ENCODE measurements at regions not wholly inside any gene's neighbourhood (a gene's known extent, or its start where the extent isn't known, plus 50 kb on each side); places are given as distances from the start of the nearest gene placed in this dataset.
"Not testable (repeated sequence)": the region's sequence is repeated elsewhere in the genome, so short reads cannot be mapped to it uniquely, and the experiment has no call there.

DNA sequence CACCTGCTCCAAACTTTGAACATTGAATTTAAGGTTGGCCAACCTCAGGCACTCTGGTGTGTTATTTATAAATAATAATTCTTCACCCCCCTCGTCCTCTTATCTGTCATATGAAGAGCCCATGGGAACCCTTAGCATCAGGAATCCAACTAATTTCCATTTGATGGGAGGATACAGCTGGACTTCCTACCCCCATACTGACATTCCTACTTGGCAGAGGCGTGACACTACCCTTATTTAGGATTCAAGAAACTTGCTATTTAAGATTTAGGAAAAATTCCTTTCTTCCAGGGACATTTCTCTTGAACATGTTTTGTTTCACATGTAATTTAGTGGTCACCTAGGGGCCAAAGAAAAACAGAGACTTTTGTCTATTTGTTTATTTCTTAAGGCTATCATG, 171.9 kb upstream of the NRP1 start:
- DNase-seq (ENCODE audit: low read depth in 3 of 3): no peak

DNA sequence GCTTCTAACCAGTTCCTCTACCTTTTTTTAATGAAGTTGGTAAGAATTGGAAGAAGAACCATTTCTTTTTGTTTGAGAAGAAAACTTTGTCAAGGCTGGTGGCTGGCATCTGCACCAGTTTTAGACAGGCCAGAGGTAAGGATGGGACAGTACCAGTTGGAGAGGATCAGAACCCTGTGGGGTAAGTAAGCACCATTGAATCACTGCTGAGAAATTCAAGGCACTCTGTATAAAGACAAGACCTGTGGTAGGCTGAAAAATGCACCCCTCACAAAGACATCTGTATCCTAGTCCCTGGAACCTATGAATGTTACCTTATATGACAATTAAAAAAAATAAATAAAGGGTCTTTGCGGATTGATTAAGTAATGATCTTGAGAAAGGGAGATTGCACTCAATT, 166.7 kb upstream of the NRP1 start:
- DNase-seq (ENCODE audit: low read depth in 3 of 3): no peak

DNA sequence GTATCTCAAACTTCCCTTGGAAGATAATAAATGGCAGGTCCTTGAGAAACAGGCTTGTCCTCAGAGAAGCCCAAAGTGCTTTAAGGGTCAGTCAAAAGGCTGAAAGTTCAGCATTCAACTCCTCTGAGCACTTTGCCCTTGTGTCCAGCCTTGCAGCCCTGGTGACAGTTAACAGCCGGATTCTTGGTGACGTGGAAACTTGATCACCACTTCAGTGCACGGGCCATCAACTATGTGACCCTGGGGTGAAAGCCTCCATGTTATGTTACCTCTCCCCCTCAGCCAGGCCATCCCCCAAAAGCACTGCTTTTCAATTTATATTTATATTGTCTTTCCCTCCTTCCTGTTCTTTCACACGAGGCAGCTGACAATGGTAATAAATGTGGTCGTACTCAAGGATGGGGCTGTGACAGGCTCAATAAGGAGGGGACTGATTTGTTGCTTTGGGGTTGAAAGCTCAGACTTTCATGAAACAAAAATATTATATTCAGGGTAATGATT, 164.0 kb upstream of the NRP1 start:
- DNase-seq (ENCODE audit: low read depth in 3 of 3): no peak

DNA sequence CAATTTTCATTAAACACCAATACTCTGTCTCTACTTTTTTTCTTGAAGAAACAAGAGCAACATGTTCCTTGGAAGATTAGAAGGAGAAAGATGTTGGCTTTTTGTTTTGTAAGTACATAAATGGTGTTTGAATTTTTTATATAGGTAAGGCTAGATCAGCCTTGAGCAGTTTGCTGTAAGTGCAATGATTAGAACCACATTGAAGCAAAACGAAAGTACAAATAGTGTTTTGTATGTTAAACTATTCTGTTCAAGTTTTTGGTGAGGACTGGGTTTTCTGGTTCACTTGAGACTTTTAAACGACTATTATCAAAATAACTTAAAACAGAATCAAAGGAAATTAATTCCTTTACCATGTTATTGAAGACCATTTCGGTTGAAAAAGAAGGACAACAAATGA, 162.9 kb upstream of the NRP1 start:
- no peak for DNase-seq (ENCODE audit: low read depth in 3 of 3)

DNA sequence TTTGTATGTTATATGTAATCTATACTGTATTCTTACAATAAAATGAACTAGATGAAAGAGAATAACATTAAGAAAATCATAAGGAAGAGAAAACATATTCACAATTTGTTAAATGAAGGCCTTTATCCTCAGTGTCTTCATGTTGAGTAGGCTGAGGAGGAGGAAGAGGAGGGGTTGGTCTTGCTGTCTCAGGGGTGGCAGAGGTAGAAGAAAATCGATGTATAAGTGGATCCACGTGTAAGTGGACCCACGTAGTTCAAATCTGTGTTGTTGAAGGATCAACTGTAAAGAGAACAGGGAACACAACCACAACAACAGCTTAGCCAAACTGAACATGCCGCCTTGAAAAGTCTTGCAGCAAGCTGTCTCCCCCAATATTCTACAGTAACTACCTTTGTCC, 161.6 kb upstream of the NRP1 start:
- no peak for DNase-seq (ENCODE audit: low read depth in 3 of 3)

DNA sequence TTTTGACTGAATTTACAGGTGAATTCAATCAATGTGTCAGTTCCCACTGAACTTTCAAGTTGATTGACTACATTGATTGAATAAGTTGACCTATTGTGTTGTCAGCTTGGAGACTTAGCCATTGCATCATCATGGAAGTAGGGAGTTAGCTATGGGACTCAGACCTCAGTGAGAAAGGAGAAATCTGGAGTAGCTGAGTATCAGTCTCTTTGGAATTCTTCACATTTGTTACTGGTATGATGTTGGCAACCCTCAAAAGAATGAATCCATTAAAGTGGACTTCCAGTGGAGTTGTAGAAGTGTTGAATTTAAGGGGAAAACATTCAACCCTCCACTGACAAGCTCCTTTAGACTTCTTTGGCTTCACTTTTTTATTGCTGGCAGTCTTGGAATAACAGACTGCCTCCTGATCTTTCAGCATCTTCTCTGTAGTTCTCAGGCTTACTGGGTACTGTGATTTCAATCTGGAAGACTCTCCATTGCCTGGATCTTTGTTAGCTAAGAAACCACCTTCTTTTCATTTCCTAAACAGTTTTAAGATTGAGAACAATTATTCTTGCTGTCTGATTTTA, 160.3 kb upstream of the NRP1 start:
- DNase-seq (ENCODE audit: low read depth in 3 of 3): no peak

DNA sequence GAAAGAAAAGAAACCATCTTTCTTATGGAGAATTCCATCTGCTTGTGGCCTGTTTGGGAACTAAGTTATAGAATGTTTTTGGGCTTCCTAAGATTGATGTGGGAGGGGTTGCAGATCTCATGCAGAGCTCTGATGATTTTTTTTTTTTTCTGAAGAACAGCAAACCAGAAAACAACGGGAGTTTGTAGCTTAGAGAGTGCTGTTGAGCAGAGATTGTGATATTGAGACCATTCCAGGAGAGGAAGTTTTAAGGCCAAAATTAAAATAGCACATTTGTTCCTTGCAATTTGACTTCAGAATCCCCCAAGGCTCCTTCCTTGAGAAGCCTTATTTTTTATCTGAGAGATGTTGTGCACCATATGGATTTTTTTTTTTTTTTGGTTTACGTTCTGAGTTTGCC, 159.5 kb upstream of the NRP1 start:
- no peak for DNase-seq (ENCODE audit: low read depth in 3 of 3)

DNA sequence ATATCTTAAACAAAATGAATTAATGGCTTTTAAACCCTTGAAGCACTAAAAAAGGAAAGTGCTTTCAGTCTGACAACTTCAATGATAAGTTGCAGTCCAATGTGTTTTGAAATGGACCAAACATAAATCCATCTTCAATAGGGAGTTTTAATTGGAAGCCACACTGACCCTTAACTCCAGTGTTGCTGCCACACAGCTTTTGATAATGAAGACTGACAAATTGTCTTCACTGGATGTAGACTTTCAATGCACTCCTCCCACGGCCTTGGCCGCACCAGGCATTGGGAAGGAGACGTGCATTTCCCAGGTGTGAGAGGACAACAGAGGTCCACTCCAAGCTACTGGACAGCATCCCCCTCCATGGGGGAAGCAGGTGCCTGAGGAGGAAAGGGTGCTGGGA, 159.0 kb upstream of the NRP1 start:
- no peak for DNase-seq (ENCODE audit: low read depth in 3 of 3)

DNA sequence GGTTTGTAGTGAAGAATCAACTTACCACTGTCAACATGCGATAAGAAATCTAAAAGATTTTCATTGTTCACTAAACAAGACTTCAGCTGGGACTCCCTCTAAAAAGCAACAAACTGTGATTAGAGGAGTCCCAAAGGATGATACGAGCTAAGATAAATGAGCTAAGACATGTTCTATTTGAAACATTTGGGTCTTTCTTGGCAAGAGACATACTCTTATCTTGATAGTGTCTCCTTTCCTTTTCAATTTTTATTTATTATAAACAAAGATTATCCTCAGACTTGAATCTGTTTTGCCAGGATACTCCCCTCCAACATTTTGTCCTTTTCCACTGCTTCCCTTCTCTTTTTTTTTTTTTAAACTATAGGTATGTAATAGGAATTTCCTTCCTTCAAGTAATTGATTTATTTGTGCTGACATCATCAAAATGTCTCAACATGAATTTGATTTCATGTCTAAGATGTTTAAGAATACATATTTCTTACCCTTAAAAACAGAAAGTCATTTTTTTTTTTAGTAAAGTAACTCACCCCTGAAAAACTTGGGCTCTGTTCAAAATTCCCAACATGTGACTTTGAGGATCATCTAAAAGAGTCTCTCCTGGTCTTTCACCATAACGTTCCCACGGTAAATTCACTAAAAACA, 158.4 kb upstream of the NRP1 start:
- no peak for DNase-seq (ENCODE audit: low read depth in 3 of 3)

DNA sequence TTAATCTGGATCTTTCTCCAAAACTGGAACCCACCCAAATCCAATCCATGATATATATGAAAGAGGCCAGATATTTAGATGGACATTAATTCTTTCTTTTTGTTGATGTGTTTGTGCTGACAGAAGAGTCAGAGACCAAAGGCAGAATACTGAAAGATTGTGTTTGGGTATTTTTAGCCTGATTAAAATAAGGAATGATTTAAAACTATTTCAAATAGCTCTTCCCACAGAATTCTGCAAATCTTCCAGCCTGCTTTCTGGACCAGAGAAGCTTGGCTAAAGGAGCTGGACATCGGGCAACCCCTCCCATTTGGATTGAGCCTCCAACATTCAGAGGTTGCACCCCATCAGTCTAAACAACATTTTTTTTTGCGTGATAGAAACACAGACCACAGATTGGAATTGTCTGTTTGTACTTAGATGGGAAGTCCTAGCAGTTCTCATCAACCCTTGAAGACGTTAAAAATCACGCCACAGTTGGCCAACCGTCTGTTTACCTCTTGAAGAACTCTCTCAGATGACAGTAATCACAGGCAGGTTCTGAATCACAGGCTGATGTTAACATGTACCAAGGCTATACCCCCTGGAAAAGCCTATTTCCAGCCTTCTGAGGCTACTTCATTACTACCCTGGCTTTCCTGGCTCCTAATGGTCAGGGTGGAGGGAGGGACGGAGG, 155.2 kb upstream of the NRP1 start:
- DNase-seq (ENCODE audit: low read depth in 3 of 3): no peak

DNA sequence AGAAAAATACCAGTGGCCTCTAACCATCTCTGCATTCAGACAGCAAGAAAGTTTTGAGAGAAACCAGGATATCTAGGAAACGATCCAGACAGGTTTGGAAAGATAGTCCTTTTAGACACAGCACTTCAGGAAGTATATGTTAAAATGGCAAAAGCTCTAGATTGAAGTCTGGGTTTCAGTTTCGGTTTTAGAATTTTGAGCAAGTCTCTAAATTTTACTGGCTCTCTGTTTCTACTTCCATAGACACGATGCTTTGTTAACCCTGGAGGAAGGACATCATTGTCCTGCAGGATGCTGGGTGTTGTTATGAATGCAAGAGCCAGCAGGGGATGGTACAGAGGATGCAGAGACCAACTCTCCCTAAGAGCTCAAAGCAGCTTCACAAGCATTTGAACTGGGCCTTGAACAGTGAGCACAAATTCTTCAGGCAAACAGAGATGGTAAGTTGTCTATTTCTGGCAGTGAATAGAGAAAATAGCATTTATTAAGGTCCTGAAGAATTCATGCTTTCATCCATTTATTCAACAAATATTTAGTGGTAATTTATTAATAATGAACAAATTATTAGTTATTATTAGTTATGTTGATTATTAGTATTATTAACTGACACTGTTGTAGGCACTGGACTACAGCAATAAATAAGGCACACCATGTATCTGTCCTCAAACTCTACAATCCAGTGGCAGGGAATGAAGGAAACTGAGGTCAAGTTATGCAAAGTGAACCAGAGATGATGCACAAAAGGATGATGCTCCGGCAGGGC, 152.7 kb upstream of the NRP1 start:
- DNase-seq (ENCODE audit: low read depth in 3 of 3): no peak

DNA sequence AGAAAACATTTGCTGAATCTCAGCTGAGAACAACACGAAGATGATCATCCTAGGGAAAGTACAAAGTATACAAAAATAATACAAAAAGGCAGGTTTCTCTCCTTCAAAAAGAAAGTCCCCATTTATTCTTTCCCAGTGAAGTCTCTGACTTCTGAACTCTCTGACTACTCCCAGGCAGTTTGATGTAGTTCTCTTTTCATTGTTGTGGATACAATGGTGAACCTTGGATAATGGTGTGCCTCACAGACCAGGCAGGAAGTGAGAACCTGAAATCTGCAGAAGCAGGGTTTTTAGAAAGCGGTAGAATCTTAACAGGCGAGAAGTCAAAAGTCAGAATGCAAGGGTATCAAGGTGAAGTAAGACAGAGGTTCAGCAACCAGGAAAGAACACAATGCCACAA, 150.8 kb upstream of the NRP1 start:
- no peak for DNase-seq (ENCODE audit: low read depth in 3 of 3)

DNA sequence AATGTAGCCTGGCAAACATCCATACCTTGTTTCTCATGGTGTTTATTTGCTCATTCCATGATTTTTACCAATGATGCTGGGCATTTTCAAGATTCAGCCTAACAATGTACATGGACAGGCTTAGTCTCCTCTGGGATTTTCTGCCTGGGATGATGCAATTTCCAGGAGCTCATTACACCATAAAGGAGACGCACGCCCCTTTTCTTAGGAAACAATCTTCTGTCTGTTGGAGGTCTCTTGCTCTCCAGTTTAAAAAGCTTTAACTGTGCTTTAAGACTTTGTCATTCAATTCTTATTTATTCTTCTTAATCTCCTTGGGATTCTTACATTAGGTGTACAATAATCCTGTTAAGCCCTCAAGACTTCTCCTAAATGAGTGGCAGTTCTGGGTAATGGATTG, 150.3 kb upstream of the NRP1 start:
- DNase-seq (ENCODE audit: low read depth in 3 of 3): no peak

DNA sequence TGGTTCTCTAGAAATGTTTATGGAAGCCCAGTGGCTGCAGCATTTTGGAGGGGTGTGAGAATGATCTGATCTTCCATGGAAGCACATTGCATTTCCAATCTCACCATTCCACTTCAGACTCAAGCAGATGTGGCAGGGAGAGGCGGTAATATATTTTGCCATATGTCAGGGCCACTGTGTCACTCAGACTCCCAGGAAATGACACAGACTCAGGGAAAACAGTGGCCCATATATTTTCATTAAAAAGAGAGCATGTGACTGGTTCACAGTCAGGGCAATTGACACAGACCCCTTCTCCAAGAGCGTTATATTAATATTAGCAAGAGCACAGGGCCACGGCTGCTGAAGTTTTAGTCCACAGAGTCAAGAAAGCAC, 149.3 kb upstream of the NRP1 start:
- DNase-seq (ENCODE audit: low read depth in 3 of 3): no peak

DNA sequence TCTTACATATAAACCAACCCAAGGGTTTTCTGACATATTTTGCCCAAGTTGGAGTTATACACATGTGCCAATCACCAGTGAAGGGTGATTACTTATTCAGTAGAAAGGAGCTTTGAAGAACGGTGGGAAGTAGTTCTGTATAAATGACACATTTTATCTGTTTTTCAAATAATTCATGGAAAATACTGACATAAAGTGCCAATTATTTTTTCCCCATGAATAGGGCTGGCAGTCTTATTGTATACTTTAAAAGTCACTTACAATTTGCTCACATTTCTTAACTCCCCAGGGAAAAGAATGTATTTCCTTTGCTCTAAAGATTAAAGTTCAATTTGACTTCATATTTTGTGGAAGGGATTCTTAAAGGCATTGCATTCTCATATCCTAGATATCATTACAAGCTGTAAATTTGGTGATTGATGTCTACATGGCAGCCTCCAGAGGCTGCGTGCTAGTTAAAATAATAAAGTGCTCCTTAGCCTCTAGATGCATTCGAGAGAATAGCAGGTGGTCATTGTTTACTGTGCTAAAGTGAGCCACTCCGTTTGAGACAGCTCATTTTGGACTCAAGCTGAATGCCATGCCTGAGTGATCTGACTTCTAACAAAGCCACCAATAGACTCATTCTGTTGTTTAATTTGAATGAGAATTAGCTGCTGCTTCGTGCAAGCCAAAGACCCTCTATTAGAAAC, 148.8 kb upstream of the NRP1 start:
- DNase-seq (ENCODE audit: low read depth in 3 of 3): no peak

DNA sequence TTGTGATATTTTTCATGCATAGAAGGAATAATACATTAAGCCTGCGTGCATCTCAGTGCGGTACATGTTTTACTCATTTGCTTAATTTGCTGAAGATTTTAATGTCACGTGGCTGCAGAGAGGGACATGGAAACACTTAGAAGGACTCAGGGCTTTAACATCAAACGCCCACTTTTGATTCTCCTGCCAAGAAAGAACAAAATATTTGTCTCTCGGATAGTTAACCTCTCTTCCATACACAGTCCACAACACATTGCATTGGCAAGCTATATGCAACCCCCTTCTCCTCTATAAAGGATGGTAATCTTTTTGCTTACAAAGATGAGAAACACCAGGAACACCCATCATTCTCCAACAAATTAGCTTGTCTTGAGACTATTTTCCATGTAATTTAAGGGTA, 148.0 kb upstream of the NRP1 start:
- DNase-seq (ENCODE audit: low read depth in 3 of 3): no peak

DNA sequence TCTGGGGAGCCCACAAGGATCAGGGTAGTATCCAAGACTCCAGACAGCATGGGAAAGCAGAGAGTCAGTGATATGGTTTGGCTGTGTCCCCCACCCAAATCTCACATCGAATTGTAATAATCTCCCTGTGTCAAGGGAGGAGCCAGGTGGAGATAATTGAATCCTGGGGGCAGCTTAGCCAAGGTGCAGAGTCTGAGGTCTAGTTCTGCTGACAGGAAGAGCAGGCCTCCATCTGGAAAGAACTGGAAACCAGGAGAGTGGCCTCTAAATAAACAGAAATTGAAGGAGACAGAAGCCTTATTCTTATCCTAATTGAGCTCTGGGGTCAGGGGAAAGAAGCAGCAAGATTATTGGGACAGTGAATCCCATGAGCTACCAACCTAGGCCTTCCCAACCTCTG, 146.7 kb upstream of the NRP1 start:
- no peak for DNase-seq (ENCODE audit: low read depth in 3 of 3)

DNA sequence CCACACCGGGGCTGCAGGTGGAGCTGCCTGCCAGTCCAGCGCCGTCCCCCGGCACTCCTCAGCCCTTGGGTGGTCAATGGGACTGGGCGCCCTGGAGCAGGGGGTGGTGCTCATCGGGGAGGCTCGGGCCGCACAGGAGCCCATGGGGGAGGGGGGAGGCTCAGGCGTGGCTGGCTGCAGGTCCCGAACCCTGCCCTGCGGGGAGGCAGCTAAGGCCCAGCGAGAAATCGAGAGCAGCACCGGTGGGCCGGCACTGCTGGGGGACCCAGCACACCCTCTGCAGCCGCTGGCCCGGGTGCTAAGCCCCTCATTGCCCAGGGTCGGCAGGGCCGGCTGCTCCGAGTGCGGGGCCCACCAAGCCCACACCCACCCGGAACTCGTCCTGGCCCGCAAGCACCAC, 145.9 kb upstream of the NRP1 start:
- DNase-seq (ENCODE audit: low read depth in 3 of 3): not testable (repeated sequence)

DNA sequence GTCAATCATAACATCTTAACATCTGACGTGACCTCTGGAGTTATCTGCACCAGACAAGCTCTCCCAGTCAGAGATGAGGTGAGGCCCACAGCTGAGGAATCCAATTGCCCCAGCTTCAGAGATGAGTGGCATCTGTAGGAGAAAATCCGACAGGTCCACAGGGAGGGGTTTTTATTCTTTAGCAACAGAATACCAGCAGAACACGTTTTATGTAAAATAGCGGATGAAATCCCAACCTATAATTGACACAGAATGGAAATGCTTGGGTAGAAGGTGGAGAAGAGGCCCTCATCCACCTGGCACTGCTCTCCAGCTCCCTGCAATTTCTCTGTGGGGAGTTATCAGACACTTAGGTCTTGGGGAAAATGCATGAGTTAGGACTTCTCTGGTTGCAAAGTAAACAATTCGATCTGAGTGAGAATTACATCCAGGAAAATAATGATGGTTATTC, 144.2 kb upstream of the NRP1 start:
- DNase-seq (ENCODE audit: low read depth in 3 of 3): no peak

DNA sequence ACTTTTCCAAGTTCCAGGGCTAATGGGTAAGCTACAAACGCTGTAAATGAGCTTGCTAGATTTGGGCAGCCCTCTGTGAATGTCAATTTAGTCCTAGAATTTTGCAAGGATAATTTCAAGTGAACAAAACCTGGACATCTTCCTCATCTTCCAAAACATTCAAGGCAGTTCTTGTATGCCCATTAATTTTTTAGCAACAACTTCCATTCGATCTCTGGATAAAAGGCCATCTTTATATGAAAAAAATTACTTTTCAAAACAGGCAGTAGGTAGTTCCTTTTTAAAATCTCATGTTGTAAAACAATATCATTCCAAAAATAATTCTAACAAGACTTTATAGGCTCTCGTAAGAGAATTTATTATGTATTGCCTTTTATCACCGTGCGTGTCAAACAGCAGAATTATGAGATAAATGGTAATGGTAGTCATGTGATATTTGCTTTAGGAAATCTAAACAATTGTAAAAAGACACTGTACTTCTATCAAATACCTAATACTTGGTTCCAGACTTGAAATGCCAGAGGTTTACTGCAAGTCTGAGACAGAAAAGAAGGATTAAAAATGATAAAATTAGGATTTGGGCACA, 143.7 kb upstream of the NRP1 start:
- DNase-seq (ENCODE audit: low read depth in 3 of 3): no peak

DNA sequence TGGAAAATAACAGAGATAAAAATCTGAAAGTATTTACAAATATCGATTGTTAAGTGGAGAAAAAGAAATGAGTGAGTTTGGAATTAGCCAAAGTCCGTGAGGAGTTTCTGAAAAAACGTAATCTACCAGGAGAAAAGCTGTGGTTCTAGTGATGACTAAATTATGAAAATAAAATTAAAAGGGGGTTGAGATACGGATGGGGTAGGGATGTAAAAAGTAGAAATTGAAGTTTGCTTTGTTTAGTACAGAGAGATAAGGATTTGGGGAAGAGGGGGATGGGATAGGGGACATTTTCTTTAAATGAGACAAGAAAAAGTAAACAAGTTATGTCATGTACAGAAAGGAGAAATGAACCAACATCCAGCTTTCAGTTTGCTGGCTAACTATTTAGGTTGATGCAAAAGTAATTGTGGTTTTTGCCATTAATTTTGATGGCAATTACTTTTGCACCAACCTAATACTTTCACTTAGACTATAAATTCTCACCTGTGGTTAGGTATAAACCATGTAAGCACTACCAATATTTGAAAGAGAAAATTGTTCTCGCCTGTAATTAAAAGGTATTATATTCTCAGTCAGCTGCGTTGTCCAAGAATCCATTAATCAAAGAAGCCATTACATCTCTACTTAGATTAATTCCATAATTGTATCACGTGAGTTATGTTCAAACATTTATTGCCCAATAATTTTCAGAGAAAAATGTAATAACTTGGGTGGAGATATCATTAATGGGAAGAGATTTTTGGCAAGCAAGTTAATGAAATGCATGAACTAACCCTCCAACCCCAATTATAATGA, 143.0 kb upstream of the NRP1 start:
- DNase-seq (ENCODE audit: low read depth in 3 of 3): no peak

Data from stimulated activated CD4-positive, alpha-beta T cell treated with anti-CD3 and anti-CD28 coated beads, TNF-alpha, amount 100 ng/mL, for 48 hours (primary cell).